ENCODE measurements at regions not wholly inside any gene's neighbourhood (a gene's known extent, or its start where the extent isn't known, plus 50 kb on each side); places are given as distances from the start of the nearest gene placed in this dataset.
A peak's percentile ranks its signal among the peaks of the same experiment; 100 is the strongest.

DNA sequence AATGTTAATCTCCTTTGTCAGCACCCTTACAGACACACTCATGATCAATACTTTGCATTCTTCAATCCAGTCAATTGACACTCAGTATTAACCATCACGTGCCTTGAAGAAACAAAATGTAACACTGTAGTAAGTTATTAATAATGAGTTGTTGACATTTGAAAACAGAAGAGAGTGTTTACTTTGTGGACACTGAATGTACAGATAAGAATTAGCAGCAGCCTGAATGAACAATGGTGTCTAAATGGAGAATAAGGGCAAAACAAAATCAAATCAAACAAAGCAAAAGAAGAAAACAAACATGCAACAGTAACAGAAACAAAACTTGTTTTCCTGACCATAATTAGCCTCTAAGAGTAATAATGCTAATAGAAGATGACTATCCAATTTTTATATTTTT, 1191.1 kb upstream of the MIR17HG start:
- no peak for DNase-seq (ENCODE audit: low read depth)

- no peak for DNase-seq (ENCODE audit: low read depth)
Measured at GRCh38 chr13:90168953-90169352, 1178.5 kb upstream of the MIR17HG start.

- DNase-seq (ENCODE audit: low read depth), result no peak
Measured at GRCh38 chr13:90170208-90170607, 1177.3 kb upstream of the MIR17HG start.

DNA sequence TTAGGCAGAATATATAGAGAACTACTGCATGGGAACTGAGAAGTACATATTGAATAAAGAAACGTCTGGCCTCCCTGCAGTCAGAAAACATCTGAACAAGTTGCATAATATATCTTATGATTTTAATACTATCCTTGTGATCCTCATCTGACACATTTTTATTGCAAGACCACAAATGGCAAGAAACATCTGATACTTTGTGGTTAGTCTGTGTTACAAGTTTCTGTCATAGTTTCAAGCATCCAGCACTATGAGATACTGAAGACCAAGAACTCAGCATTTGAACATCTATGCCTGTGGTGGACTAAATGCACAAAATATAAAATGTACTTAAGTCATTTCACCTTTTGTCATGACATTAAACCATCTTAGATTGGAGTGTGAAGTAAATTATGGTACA, 1175.8 kb upstream of the MIR17HG start:
- no peak for DNase-seq (ENCODE audit: low read depth)

DNA sequence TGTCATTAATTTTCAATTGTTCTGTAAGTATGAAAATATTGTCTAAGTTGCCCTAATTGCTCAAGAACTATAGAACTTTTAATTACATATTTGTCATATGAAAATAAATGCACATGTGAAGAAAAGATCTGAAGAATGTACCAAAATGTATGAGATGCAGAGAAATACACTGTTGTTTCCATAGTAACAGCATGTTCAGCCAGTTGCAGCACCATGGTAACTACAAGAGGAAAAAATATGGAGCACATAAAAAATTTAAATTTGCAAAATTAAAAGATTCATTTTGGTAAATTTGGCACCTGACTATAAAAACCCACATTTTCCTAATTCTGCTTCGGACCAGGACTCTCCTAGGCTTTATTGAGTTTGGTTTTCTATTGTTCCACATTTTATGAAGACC, 1170.0 kb upstream of the MIR17HG start:
- no peak for DNase-seq (ENCODE audit: low read depth)

GRCh38 chr13:90184355-90184754, 1163.1 kb upstream of the MIR17HG start:
- no peak for DNase-seq (ENCODE audit: low read depth)

GRCh38 chr13:90185734-90186133, 1161.8 kb upstream of the MIR17HG start:
- DNase-seq (ENCODE audit: low read depth), result peak; percentile 39

- DNase-seq (ENCODE audit: low read depth), result no peak
Measured at GRCh38 chr13:90187478-90188350, 1159.8 kb upstream of the MIR17HG start.

GRCh38 chr13:90188351-90188636, 1159.2 kb upstream of the MIR17HG start:
- no peak for DNase-seq (ENCODE audit: low read depth)

- DNase-seq (ENCODE audit: low read depth), result peak; percentile 12
Measured at GRCh38 chr13:90197722-90198121, 1149.8 kb upstream of the MIR17HG start.

GRCh38 chr13:90201202-90201601, 1146.3 kb upstream of the MIR17HG start:
- peak; percentile 73 for DNase-seq (ENCODE audit: low read depth)

- peak; percentile 25 for DNase-seq (ENCODE audit: low read depth)
Measured at GRCh38 chr13:90201676-90202460, 1145.6 kb upstream of the MIR17HG start.

DNA sequence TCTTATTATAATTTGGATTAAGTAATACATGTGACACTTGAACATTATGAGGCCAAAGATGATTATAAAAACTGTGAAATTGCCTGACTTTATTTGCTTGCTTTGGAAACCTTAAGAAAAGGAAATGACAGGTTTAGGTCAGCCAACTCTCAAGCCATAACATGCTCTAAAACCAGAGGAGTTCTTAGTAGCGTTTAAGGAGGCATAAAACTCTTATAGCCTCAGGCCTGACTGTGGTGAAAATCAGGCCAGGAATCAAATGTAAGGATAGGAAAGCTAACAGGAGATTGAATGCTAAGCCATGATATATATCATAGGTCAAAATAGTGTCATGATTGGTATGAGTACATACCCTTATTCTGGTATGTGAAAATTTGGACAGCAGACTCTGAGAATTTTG, 1142.4 kb upstream of the MIR17HG start:
- DNase-seq (ENCODE audit: low read depth), result no peak

DNA sequence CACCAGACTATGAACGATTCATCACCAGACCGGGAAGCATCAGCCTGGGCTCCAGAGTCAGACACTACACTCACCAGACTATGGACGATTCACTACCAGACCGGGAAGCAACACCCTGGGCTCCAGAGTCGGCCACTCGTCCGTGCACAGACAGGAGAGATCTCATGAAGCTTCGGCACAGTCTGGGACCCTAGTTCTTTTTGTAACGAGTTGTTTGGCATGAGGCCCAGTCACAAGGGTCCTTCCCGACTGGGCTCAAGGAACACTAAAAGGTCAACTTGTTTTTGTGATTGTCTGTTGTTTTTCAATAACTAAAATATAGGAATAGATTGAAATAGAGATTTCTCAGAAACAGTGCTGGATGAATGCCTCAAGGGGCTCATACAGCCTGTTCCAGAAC, 1141.6 kb upstream of the MIR17HG start:
- peak; percentile 2 for DNase-seq (ENCODE audit: low read depth)

DNA sequence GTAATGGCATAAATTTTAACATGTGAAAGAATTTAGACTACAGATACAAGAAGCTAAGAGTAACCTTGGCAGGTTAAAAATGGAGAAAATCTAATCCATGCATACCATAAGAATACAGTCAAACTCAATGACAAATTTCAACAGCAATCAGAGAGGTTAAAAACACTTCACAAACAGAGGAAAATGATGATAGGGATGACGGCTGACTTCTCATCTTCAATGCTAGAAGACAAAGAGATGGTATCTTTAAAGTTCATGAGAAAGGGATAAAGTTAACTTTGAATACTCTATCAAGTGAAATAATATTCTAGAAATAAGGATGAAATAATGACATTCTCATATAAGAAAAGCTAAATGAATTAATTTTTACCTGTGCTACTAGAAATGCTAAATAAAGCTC, 1130.2 kb upstream of the MIR17HG start:
- no peak for DNase-seq (ENCODE audit: low read depth)

- DNase-seq (ENCODE audit: low read depth), result no peak
Measured at GRCh38 chr13:90222758-90223157, 1124.7 kb upstream of the MIR17HG start.

DNA sequence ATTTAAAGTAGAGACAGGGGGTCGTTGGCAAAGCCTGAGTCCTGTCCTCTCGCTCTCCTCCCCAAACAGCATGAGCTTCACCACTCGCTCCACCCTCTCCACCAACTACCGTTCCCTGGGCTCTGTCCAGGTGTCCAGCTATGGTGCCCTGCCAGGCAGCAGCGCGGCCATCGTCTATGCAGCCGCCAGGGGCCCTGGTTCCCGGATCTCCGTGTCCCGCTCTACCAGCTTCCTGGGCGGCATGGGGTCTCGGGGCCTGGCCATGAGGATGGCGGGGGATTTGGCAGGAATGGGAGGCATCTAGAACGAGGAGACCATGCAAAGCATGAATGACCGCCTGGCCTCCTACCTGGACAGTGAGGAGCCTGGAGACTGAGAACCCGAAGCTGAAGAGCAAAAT, 1117.2 kb upstream of the MIR17HG start:
- DNase-seq (ENCODE audit: low read depth), result no peak

GRCh38 chr13:90232291-90232690, 1115.2 kb upstream of the MIR17HG start:
- DNase-seq (ENCODE audit: low read depth), result no peak

DNA sequence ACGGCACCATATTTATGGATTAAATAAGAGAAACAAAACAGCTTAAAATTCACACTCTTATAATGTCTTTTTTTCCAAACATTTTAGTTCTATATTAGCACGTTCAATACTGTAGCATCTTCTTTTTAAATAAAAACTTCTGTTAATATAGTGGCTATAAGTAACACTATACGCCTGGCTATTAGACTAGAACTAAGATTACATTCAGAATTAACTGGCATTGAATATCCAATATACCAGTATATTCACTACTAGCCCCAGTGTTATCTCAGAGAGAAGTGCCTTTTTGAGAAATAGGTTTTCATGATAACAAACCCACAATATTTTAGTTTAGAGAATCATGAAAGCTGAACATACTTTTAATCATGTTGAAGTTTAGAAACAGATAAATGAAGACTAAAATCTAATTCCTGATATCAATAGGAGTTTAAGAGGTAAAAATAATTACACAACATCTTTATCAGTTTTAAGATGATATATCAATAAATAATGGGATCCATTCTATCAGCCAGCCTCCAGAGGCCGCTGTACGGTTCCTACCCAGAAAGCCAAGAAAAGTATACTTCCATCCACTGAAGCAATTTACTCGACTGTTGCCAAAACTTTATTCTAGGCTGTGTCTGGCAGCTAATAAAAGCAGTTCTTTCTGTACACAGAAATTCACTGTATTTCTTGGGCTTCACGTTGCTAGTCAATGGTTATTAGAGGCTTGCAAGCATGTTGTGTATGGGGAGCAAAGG, 1113.4 kb upstream of the MIR17HG start:
- peak; percentile 9 for DNase-seq (ENCODE audit: low read depth)

DNA sequence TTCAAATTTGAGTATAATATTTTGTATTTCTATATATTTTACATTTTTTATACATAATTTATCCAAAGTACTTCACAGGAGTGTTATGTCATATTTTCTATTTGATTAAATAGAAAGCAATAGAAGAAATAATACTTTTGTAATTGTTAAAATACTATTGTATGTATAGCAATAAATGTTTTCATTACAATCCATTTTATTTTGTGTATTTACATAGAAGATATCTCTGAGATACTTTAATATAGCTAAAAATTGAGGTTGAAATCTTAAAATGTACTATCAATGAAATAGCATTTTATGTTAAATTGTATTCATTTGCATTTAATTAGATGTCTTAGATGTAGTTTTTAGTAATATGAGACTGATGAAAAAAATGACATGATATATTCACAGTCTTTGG, 1109.6 kb upstream of the MIR17HG start:
- DNase-seq (ENCODE audit: low read depth), result no peak

GRCh38 chr13:90238413-90238812, 1109.1 kb upstream of the MIR17HG start:
- DNase-seq (ENCODE audit: low read depth), result peak; percentile 66

DNA sequence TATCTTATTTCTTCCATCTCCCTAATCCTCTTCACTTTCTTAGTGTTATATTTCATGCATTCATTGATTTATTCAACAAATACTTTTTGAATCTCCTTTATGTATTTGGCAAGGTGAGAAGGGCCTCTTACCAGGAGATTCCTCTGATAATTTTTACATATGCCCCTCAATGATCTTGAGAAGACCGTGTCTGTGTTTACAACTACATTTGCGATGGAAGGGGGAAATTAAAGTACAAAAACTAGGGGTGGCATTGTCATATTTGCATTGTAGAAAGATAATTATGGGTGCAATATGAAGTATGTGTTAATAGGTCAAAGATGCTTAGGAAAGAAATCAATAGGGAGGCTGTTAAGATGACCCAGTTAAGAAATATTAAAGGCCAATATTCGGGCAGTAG, 1108.4 kb upstream of the MIR17HG start:
- DNase-seq (ENCODE audit: low read depth), result no peak

DNA sequence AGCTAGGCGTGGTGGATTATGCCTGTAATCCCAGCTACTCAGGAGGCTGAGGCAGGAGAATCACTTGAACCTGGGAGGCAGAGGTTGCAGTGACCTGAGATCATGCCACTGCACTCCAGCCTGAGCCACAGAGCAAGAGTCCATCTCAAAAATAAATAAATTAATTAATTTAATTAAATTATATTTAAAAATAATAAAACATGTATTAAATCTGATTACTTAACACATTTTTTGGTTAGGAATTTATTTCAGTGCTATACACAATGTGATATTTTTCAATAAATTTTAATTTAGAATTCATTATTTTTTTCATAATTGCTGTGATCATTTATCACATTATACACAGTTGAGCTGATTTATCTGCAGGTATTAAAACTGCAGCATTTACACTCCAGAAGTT, 1101.5 kb upstream of the MIR17HG start:
- no peak for DNase-seq (ENCODE audit: low read depth)

All from ELR (cell line).